ENCODE measurements at regions not wholly inside any gene's neighbourhood (a gene's known extent, or its start where the extent isn't known, plus 50 kb on each side); places are given as distances from the start of the nearest gene placed in this dataset.
"Not testable (repeated sequence)": the region's sequence is repeated elsewhere in the genome, so short reads cannot be mapped to it uniquely, and the experiment has no call there.

- DNase-seq, result peak; percentile 80
Observed at GRCh38 chr12:127761880-127762279, 505.1 kb upstream of the TMEM132C start.

DNA sequence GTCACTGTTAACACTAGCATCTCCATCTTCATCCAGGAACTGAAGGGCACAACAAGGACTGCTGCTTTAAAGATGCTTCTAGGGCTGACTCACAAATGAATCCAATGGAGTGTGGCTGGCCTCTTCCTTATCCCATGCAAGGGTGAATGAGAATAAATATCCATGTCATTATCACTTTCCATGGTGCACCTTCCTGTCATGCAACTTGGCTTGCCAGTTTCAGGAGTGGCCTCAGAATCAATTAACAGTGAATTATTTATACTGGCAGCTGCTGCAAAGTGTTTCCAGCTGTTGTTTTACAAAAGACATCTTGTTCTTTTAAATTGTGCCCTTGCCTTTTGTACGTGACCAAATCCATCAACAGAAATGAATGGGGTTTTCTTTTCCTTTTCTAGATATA lies 499.3 kb upstream of the TMEM132C start:
- no peak for DNase-seq

- peak; percentile 98 for DNase-seq
Observed at GRCh38 chr12:127770118-127770517, 496.9 kb upstream of the TMEM132C start.

GRCh38 chr12:127771546-127771945 lies 495.4 kb upstream of the TMEM132C start:
- DNase-seq, result no peak

DNA sequence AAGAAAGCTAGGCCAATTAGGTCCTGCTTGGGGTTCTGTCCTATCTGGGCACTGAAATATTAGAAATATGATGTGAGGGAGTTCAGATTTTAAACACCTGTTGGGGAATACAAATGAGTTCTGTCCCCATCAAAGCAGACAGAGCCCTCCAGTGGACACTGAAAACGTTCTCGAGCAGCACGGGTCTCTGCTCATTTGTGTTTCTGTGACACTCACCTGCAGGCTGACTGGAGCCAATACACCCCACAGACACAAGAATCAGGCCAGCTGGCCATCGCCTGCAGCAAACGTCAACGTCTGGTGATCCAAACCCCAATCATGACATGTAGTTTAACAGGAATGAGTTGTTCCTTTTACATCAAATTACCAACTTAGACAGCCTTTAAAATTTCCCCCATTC lies 493.4 kb upstream of the TMEM132C start:
- peak; percentile 76 for DNase-seq

- no peak for DNase-seq
Observed at GRCh38 chr12:127774828-127775227, 492.1 kb upstream of the TMEM132C start.

DNA sequence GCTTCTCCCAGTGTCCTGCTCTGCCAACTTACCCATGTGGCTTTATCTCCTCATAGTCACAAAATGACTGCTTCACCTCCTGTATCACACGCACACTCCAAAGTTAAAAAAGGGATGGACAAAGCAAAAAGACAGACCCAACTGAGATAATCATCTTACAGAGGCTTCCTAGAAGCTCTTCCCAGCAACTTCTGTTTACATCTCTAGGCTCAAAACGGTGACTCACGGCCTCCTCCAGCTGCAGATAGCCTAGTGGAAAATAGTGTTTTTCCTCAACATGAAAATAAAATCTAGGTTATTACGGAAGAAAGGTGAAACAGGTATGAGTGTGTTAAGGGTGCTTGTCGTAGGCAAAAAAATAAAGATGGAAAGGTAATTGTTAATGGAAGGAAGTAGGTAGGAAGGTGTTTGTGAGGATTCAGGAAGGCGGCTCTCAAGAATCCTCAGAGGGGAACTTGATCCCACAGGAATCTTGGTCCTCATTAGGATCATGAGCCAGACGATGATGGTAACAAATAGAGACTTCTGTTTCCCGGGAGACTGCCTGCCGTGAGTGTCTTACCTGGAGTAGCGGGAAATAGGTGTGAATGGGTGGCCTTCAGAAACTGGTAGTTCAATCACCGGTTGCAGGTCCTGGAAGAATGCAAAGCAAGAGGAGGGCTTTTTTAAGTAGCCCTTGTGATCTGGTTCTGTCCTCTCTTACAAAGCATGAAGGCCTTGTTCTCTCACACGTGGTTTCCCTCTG lies 487.5 kb upstream of the TMEM132C start:
- DNase-seq, result no peak

GRCh38 chr12:127780881-127781280 lies 486.1 kb upstream of the TMEM132C start:
- no peak for DNase-seq

- DNase-seq, result no peak
Observed at GRCh38 chr12:127781336-127781735, 485.6 kb upstream of the TMEM132C start.

DNA sequence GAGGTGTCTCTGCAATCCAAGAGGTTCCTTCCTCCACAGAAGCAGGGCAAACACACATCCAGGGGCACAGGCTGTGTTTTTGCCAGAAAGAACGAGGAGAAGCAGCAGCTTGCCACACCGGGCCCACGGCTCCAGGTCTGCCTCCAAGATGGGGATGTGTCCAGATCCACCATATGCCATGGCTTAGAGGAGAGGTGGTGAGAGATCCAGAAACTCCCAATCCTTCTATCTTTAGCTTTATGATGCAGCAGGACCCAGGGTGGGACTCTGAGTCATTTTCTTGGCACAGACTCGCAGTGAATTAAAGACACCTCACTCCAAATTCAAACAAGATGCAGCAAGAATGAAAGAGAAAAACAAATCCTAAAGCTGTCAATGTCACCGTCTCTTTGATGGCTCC lies 481.4 kb upstream of the TMEM132C start:
- no peak for DNase-seq

GRCh38 chr12:127785986-127786590 lies 480.9 kb upstream of the TMEM132C start:
- peak; percentile 46 for DNase-seq

DNA sequence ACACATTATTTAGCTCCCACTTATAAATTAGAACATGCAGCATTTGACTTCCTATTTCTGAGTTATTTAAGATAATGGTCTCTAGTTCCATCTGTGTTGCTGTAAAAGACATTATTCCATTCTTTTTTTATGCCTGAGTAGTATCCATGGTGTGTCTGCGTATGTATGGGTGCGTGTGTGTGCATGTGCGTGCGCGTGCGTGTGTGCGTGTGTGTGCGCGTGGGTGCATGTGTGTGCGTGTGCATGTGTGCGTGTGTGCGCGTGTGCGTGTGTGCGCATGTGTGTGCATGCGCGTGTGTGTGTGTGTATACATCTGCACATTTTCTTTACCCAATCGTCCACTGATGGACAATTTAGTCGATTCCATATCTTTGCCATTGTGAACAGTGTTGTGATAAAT lies 479.4 kb upstream of the TMEM132C start:
- no peak for DNase-seq

GRCh38 chr12:127790376-127790775 lies 476.6 kb upstream of the TMEM132C start:
- no peak for DNase-seq

DNA sequence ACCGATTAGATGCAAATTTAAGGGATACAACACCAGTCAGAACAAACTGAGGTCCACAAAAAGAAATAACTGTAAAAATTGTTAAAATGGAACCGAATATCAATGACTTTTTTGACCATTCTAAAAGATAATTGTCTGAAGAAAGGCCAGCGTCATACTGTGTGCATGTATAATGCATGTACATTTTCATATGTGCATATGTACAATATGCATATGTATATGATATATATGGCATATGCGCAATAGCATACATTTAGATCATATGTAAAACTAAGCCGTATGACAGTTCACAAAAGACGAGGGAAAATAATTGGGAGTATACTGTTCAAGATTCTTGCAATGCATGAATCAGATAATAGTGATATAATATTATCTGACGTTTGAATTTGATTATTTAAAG lies 475.8 kb upstream of the TMEM132C start:
- no peak for DNase-seq

DNA sequence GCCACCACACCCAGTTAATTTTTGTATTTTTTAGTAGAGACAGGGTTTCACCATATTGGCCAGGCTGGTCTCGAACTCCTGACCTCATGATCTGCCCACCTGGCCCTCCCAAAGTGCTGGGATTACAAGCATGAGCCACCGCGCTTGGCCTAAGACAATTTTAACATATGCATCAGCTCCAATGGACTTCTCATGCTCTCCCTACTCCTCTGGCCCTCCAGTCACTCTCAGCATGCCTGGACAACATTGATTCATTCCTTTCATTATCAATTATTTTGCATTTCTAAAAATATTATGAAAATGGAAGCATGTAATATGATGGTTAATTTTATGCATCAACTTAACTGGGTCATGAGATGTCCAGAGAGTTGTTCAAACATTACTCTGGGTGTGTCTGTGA lies 469.1 kb upstream of the TMEM132C start:
- DNase-seq, result no peak

- no peak for DNase-seq
Observed at GRCh38 chr12:127802271-127802670, 464.7 kb upstream of the TMEM132C start.

GRCh38 chr12:127803545-127803944 lies 463.4 kb upstream of the TMEM132C start:
- DNase-seq, result peak; percentile 24

DNA sequence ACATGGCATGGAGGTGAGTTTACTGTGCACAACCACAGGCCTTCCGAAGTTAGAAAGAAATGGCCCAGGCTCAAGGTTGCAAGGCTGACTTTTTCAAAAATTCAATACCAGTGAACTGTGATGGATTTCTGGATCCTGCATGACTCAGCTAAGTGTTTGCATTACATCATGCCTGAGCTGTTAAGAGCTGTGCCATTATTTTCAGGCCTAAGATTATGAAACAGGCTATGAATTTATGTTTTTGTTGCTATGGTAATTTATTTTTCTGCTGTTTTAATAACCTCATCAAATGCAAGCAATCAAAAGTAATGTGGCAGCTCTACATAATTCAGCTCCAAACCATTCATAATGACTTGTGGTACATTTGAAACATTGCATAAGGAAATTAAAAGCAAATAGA lies 457.7 kb upstream of the TMEM132C start:
- peak; percentile 59 for DNase-seq

- DNase-seq, result peak; percentile 83
Observed at GRCh38 chr12:127810041-127810440, 456.9 kb upstream of the TMEM132C start.

DNA sequence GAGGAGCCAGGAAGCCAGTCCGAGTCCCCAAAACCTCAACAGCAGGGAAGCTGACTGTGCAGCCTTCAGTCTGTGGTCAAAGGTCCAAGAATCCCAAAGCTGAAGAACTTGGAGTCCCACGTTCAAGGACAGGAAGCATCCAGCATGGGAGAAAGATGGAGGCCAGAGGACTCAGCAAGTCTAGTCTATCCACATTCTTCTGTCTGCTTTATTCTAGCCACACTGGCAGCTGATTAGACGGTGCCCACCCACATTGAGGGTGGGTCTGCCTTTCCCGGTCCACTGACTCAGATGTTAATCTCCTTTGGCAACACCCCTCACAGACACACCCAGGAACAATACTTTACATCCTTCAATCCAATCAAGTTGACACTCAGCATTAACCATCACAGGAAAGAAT lies 456.5 kb upstream of the TMEM132C start:
- not testable (repeated sequence) for DNase-seq

- DNase-seq, result no peak
Observed at GRCh38 chr12:127811988-127812387, 455.0 kb upstream of the TMEM132C start.

DNA sequence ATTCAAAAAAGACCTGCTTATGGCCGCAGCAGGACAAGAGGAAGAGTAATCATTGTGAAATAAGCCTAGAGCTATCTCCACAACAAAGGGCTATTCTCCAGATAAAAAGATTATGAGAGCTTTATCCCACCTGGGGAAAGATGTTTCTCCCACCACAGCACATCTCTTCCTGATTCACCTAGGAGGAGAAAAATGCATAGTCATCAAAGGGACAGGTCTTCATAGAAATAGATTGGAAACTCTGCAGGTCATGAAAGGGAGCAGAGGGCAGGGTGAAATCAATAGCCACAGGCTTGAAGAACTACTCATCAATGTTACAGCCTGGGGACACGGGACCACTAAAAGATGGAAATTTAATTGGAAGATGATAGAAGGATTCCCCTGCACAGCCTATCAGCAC lies 453.8 kb upstream of the TMEM132C start:
- no peak for DNase-seq

GRCh38 chr12:127819056-127819455 lies 447.9 kb upstream of the TMEM132C start:
- peak; percentile 64 for DNase-seq

DNA sequence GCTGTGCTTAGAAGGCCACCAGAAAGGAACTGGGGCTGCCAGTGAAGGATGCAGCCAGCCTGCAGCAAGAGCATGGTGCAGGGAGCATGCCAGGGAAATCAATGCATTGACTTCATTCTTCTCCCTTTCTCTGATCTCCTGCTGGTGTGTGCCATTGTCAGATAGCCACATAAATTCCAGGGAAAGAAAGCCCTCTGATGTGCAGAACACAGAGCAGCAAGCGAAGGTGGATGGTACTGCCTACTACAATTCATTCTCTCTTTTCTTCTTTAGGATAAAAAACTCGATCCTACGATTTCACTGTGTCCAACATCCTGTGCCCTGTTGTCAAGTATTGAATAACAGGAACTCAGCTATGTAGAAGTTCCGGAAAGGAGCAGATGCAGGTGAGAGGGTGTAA lies 446.7 kb upstream of the TMEM132C start:
- DNase-seq, result no peak

- DNase-seq, result no peak
Observed at GRCh38 chr12:127820846-127821245, 446.1 kb upstream of the TMEM132C start.

Data from hematopoietic multipotent progenitor cell treated with erythropoietin and hydrocortisone succinate and interleukin-3 and kit ligand, for 4 days (in vitro differentiated cells).